ENCODE measurements at regions not wholly inside any gene's neighbourhood (a gene's known extent, or its start where the extent isn't known, plus 50 kb on each side); places are given as distances from the start of the nearest gene placed in this dataset.

- Histone ChIP-seq H3K27ac (no peak overlapping the region), H3K4me3 (no peak overlapping the region), H3K36me3 (no peaks in the 10 kb centered on the region), H3K4me1 (no peaks in the 10 kb centered on the region), H3K27me3 (no peaks in the 10 kb centered on the region), H3K9me3 (no peaks in the 10 kb centered on the region)
- TF ChIP-seq CTCF (IDR thresholded peaks at IDR 0.05 in 4 of 5, conservative IDR thresholded peaks at IDR 0.05 in 1 of 5) (no peak), POLR2A (IDR thresholded peaks at IDR 0.05) (no peak)
- DNase-seq, result no peak
- in situ Hi-C loops (cut with MboI; ENCODE audit: low sequenced_read_pairs in 4 of 4), result no loop called here
- intact Hi-C loops (cut with DNase I; ENCODE audit: low total_unique reads), result no loop called here
- ATAC-seq, result no peak
Observed at GRCh38 chr15:29480278-29480677, 210.7 kb upstream of the NSMCE3 start.

GRCh38 chr15:29477256-29477655 lies 207.6 kb upstream of the NSMCE3 start:
- DNase-seq, result no peak
- no peak for ATAC-seq
- no peaks in the 10 kb centered on the region for H3K36me3 ChIP-seq
- in situ Hi-C loops (cut with MboI; ENCODE audit: low sequenced_read_pairs in 4 of 4) (no loop called here), intact Hi-C loops (cut with DNase I; ENCODE audit: low total_unique reads) (no loop called here)
- no peak for TF ChIP-seq CTCF (IDR thresholded peaks at IDR 0.05 in 4 of 5, conservative IDR thresholded peaks at IDR 0.05 in 1 of 5)
- TF ChIP-seq POLR2A (IDR thresholded peaks at IDR 0.05), result no peak
- H3K4me1 ChIP-seq, result no peaks in the 10 kb centered on the region
- H3K4me3 ChIP-seq, result no peak overlapping the region
- no peak overlapping the region for H3K27ac ChIP-seq
- H3K27me3 ChIP-seq, result no peaks in the 10 kb centered on the region
- H3K9me3 ChIP-seq, result no peaks in the 10 kb centered on the region

GRCh38 chr15:29476503-29477080 lies 207.0 kb upstream of the NSMCE3 start:
- Histone ChIP-seq H3K27me3 (no peaks in the 10 kb centered on the region), H3K9me3 (no peaks in the 10 kb centered on the region), H3K4me3 (no peak overlapping the region), H3K27ac (no peak overlapping the region), H3K4me1 (no peaks in the 10 kb centered on the region), H3K36me3 (no peaks in the 10 kb centered on the region)
- intact Hi-C loops (cut with DNase I; ENCODE audit: low total_unique reads), result no loop called here
- TF ChIP-seq CTCF (IDR thresholded peaks at IDR 0.05 in 4 of 5, conservative IDR thresholded peaks at IDR 0.05 in 1 of 5) (no peak), POLR2A (IDR thresholded peaks at IDR 0.05) (no peak)
- in situ Hi-C loops (cut with MboI; ENCODE audit: low sequenced_read_pairs in 4 of 4), result no loop called here
- ATAC-seq (no peak), DNase-seq (no peak)

GRCh38 chr15:29475096-29475495 lies 205.5 kb upstream of the NSMCE3 start:
- Histone ChIP-seq H3K9me3 (no peaks in the 10 kb centered on the region), H3K36me3 (no peaks in the 10 kb centered on the region), H3K27me3 (no peaks in the 10 kb centered on the region), H3K27ac (no peak overlapping the region), H3K4me3 (no peak overlapping the region), H3K4me1 (no peaks in the 10 kb centered on the region)
- ATAC-seq (no peak), DNase-seq (no peak)
- TF ChIP-seq CTCF (IDR thresholded peaks at IDR 0.05 in 4 of 5, conservative IDR thresholded peaks at IDR 0.05 in 1 of 5), result no peak
- in situ Hi-C loops (cut with MboI; ENCODE audit: low sequenced_read_pairs in 4 of 4), result no loop called here
- intact Hi-C loops (cut with DNase I; ENCODE audit: low total_unique reads), result no loop called here

- ATAC-seq, result no peak
- Histone ChIP-seq H3K4me3 (no peak overlapping the region), H3K27ac (no peak overlapping the region), H3K36me3 (no peaks in the 10 kb centered on the region), H3K9me3 (no peaks in the 10 kb centered on the region), H3K4me1 (no peaks in the 10 kb centered on the region), H3K27me3 (no peaks in the 10 kb centered on the region)
- no peak for DNase-seq
- in situ Hi-C loops (cut with MboI; ENCODE audit: low sequenced_read_pairs in 4 of 4), result no loop called here
- no peak for TF ChIP-seq POLR2A (IDR thresholded peaks at IDR 0.05)
- TF ChIP-seq CTCF (IDR thresholded peaks at IDR 0.05 in 4 of 5, conservative IDR thresholded peaks at IDR 0.05 in 1 of 5), result no peak
- intact Hi-C loops (cut with DNase I; ENCODE audit: low total_unique reads), result no loop called here
Observed at GRCh38 chr15:29473621-29474105, 204.0 kb upstream of the NSMCE3 start.
